ENCODE measurements at regions not wholly inside any gene's neighbourhood (a gene's known extent, or its start where the extent isn't known, plus 50 kb on each side); places are given as distances from the start of the nearest gene placed in this dataset.

- TF ChIP-seq CTCF (IDR thresholded peaks at IDR 0.05; ENCODE audit: low read depth, low read length) (no peak), MYC (IDR thresholded peaks at IDR 0.05; ENCODE audit: low read depth, low read length) (no peak), POLR2A (IDR thresholded peaks at IDR 0.05; ENCODE audit: extremely low read depth, insufficient read length) (no peak)
Observed at GRCh38 chr7:121618182-121618581, 222.1 kb upstream of the FAM3C start.
